ENCODE measurements at regions not wholly inside any gene's neighbourhood (a gene's known extent, or its start where the extent isn't known, plus 50 kb on each side); places are given as distances from the start of the nearest gene placed in this dataset.

- intact Hi-C loops (cut with micrococcal nuclease; ENCODE audit: unreplicated experiment), result no loop called here
- TF ChIP-seq CTCF (conservative IDR thresholded peaks at IDR 0.05; ENCODE audit: low read length) (no peak), EZH2phosphoT487 (IDR thresholded peaks at IDR 0.05; ENCODE audit: borderline replicate concordance, low read depth, low read length) (no peak)
- Histone ChIP-seq H3K4me3 (ENCODE audit: low read depth, low read length, poor library complexity, severe bottlenecking) (no peak overlapping the region), H3K9me3 (ENCODE audit: low read length) (no peaks in the 10 kb centered on the region), H3K9me2 (ENCODE audit: insufficient read depth, low read length) (no peaks in the 10 kb centered on the region), H4K20me1 (ENCODE audit: insufficient read depth, low read length) (no peaks in the 10 kb centered on the region), H3K27ac (ENCODE audit: low read depth, low read length, poor library complexity, severe bottlenecking) (no peak overlapping the region), H3K4me2 (ENCODE audit: low read length) (no peak overlapping the region), H3K36me3 (ENCODE audit: insufficient read depth, low read length) (no peaks in the 10 kb centered on the region), H3K4me1 (ENCODE audit: insufficient read depth, low read length, poor library complexity, severe bottlenecking) (no peaks in the 10 kb centered on the region), H2AFZ (ENCODE audit: low read length) (no peak overlapping the region), H3K79me2 (ENCODE audit: insufficient read depth, low read depth, low read length) (no peaks in the 10 kb centered on the region)
- ChIA-PET POLR2A (interaction anchor here (0.5 kb wide), 1 partner anchor 268 kb away, joined by 4 read pairs; no protein-coding TSS in a partner anchor), CTCF (ENCODE audit: unreplicated experiment) (no interaction called here)
- no TSS peak for BruUV-seq (replicated peaks)
- no peak for DNase-seq (ENCODE audit: low spot score)
These were observed 107.6 kb downstream of the MSX2 start for GRCh38 chr5:174832025-174832424.

GRCh38 chr5:174831031-174831660 is 106.8 kb downstream of the MSX2 start:
- no peaks in the 10 kb centered on the region for H3K79me2 ChIP-seq (ENCODE audit: insufficient read depth, low read depth, low read length)
- no peaks in the 10 kb centered on the region for H3K9me2 ChIP-seq (ENCODE audit: insufficient read depth, low read length)
- POLR2A ChIA-PET, result no interaction called here
- no peak for TF ChIP-seq CTCF (conservative IDR thresholded peaks at IDR 0.05; ENCODE audit: low read length)
- no peak for TF ChIP-seq EZH2phosphoT487 (IDR thresholded peaks at IDR 0.05; ENCODE audit: borderline replicate concordance, low read depth, low read length)
- H3K36me3 ChIP-seq (ENCODE audit: insufficient read depth, low read length), result no peaks in the 10 kb centered on the region
- H3K9me3 ChIP-seq (ENCODE audit: low read length), result no peaks in the 10 kb centered on the region
- no peak overlapping the region for H3K4me3 ChIP-seq (ENCODE audit: low read depth, low read length, poor library complexity, severe bottlenecking)
- no peaks in the 10 kb centered on the region for H4K20me1 ChIP-seq (ENCODE audit: insufficient read depth, low read length)
- H2AFZ ChIP-seq (ENCODE audit: low read length), result no peak overlapping the region
- intact Hi-C loops (cut with micrococcal nuclease; ENCODE audit: unreplicated experiment), result no loop called here
- DNase-seq (ENCODE audit: low spot score), result no peak
- CTCF ChIA-PET (ENCODE audit: unreplicated experiment), result interaction anchor here (0.6 kb wide), 1 partner anchor 1712 kb away, joined by 5 read pairs; no protein-coding TSS in a partner anchor
- H3K4me1 ChIP-seq (ENCODE audit: insufficient read depth, low read length, poor library complexity, severe bottlenecking), result no peaks in the 10 kb centered on the region
- no TSS peak for BruUV-seq (replicated peaks)
- H3K27ac ChIP-seq (ENCODE audit: low read depth, low read length, poor library complexity, severe bottlenecking), result no peak overlapping the region
- H3K4me2 ChIP-seq (ENCODE audit: low read length), result no peak overlapping the region

- H3K9me3 ChIP-seq (ENCODE audit: low read length), result no peaks in the 10 kb centered on the region
- H3K79me2 ChIP-seq (ENCODE audit: insufficient read depth, low read depth, low read length), result no peaks in the 10 kb centered on the region
- TF ChIP-seq CTCF (conservative IDR thresholded peaks at IDR 0.05; ENCODE audit: low read length), result no peak
- no peak for TF ChIP-seq EZH2phosphoT487 (IDR thresholded peaks at IDR 0.05; ENCODE audit: borderline replicate concordance, low read depth, low read length)
- H3K4me2 ChIP-seq (ENCODE audit: low read length), result no peak overlapping the region
- H3K4me3 ChIP-seq (ENCODE audit: low read depth, low read length, poor library complexity, severe bottlenecking), result no peak overlapping the region
- BruUV-seq (replicated peaks), result no TSS peak
- no peaks in the 10 kb centered on the region for H4K20me1 ChIP-seq (ENCODE audit: insufficient read depth, low read length)
- ChIA-PET POLR2A (no interaction called here), CTCF (ENCODE audit: unreplicated experiment) (no interaction called here)
- H3K9me2 ChIP-seq (ENCODE audit: insufficient read depth, low read length), result no peaks in the 10 kb centered on the region
- no peak overlapping the region for H2AFZ ChIP-seq (ENCODE audit: low read length)
- no peak for DNase-seq (ENCODE audit: low spot score)
- no peaks in the 10 kb centered on the region for H3K36me3 ChIP-seq (ENCODE audit: insufficient read depth, low read length)
- no peaks in the 10 kb centered on the region for H3K4me1 ChIP-seq (ENCODE audit: insufficient read depth, low read length, poor library complexity, severe bottlenecking)
- intact Hi-C loops (cut with micrococcal nuclease; ENCODE audit: unreplicated experiment), result no loop called here
- no peak overlapping the region for H3K27ac ChIP-seq (ENCODE audit: low read depth, low read length, poor library complexity, severe bottlenecking)
These were observed 105.1 kb downstream of the MSX2 start for GRCh38 chr5:174829511-174829864.
